NCI-H510A treated with DMSO at 0.1 percent for 48 hours (cell line): ENCODE measurements at regions not wholly inside any gene's neighbourhood (a gene's known extent, or its start where the extent isn't known, plus 50 kb on each side); places are given as distances from the start of the nearest gene placed in this dataset.

Experiments used
- DNase-seq: peaks from one replicate; lab custom pipeline; 2025; lab: John Stamatoyannopoulos, UW

- no peak for DNase-seq
These were observed 372.4 kb downstream of the TGFB2 start for GRCh38 chr1:218717575-218717974.

DNA sequence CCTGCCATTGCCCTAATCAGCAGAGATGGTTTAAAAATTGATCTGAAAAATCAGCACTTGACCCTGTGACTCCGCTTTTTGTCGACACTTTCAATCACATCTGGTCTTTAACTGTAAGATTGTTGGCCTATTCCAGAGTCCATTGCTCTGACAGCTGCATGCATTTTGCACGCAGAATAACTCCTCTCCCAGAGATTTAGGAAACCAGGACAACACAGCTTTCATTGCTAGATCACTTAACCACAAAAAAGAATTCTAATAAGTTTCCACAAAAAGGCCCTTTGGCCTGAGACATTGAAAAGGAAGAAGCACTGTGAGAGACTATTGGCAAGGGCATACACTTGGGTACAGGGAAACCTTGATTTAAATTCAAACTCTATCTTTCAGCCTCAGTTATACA is 373.1 kb downstream of the TGFB2 start:
- DNase-seq = no peak

GRCh38 chr1:218718977-218719376 is 373.8 kb downstream of the TGFB2 start:
- DNase-seq = no peak

DNA sequence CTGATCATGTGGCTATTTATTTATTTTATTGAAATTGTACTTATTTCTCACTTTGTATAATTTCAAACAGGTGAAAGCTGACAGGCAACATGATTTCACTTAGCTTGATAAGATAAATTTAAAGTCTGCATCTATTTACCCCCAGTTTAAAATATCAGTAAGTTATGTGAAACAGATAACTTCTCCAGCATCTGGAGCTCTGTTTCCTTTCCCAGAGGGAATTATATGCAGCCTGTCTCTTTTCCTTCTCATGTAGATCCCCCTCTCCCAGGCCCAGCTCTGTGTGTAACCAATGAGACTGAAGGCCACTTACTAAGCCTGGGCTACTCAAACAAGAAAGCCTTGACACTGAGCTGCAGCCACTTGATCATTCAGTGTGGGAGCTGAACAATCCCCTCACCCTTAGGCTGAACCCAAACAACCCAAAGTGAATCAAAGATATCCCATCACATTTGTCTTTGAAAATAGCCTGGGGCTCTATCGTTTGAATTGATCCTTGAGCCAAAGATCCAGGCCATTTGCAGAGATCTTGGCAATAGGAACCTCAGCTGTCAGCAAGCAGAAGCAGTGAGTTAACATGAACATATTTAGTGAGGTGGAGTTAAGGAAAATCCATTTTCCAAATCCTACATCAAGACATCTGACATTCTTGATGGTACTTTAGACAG is 383.9 kb downstream of the TGFB2 start:
- no peak for DNase-seq

DNA sequence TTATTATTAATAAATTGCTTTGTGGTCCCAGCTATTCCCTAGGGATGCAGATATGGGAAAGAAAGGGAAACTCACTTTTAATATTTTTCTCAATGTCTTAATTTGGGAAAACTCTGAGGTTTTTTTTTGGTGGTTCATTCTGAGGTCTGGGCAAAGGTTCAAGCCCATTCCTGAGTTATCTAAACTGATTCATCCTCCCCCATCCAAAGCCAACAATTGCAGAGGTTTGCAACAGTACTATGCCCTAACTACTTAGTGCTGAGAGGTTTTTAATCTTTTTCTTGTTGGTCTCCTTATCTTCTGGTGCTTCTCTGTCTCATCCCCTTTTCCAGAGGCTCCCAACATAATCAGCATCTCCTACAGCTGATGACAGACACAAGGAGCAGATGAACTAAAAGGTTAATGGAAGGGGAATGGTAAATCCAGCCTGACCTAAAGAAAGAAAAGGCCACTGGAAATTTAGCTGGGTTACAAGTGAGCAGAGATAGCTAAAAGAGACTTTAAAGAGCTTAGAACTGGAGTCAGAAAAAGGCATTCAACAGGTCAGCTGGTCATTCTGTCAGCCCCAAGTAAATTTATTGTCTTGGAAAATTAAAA is 390.4 kb downstream of the TGFB2 start:
- DNase-seq = no peak

GRCh38 chr1:218739426-218739825 is 394.3 kb downstream of the TGFB2 start:
- no peak for DNase-seq

DNA sequence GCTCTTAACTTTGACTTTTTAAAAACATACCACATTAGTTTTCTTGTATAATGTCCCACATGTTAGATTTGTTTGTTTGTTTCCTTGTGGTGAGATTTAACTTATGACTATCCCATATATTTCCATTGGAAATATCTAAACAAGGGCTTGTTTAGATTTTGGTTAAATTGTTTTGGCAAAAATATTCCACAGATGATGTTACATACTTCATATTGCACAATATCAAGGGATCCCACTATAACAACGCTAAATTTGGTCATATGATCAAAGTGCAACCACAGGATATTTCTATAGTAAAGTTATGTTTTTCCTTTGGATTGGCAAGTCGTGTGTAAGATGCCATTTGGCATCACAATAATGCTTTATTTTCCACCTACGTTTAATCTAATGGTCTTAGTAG is 396.7 kb downstream of the TGFB2 start:
- DNase-seq = no peak

DNA sequence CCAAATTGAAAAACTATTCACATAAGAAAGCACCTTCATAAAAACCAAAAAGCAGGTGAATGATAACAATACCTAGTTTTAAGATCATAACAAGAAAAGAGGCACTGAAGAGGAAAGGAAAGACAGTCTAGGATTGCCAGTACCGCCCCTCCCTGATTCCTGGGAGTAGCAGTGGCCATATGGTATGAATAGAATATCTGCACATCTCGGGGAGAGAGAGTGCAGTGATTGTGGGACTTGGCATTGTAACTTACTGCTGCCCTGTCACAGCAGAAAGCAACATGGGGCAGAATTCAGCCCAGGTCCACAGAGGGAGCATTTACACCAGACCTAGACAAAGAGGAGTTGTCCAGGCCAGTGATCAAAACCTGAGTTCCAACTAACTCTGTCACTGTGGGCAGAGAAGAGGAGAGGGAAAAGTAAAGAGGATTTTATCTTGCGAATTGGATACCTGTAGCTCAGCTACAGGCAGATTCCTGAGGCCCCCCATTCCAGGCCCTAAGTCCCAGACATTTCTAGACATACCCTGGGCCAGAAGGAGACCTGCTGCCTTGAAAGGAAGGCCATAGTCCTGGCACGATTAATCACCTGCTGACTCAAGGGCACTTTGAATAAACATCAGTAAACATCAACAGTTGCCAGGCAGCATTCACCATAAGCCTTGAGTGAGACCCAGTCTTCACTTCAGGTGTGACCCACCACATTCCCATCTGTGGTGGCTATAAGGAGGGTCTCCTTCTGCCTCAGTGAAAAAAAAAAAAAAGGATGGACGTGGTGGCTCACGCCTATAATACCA is 397.5 kb downstream of the TGFB2 start:
- DNase-seq = no peak

DNA sequence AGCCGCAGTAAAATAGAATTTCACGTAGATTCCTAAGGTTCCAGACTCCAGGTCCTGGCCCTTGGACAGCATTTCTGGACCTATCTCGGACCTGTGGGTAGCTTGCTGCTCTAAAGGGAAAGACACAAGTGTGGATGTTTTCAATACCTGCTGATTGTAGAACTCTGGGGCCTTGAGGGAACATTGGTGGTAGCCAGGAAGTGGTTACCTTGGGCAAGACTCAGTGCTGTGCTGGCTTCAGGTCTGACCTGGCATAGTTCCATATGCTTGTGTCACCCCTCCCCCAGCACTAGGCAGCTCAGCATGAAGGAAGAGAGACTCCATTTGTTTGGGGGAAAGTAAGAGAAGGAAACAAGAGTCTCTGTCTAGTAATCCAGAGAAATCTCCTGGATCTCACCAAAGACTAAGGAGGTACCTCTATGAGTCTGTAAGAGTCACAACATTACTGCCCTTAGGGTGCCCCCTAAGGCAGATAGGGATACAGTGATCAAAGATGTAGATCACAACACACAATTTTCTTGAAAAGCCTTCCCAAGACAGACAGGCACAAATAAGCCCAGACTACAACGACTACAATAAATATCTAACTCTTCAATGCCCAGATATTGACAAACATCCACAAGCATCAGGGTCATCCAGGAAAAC is 398.8 kb downstream of the TGFB2 start:
- no peak for DNase-seq

DNA sequence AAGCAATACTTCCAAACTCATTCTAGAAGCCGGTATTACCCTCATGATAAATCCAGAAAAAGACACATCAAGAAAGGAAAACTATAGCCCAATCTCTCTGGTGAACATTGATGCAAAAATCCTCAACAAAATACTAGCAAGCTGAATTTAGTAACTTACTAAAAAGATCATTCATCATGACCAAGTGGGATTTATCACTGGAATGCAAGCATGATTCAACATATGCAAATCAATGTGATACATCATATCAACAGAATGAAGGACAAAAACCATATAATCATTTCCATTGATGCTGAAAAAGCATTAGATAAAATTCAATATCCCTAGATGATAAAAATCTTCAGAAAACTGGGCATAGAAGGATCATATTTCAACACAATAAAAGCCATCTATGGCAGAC is 402.9 kb downstream of the TGFB2 start:
- no peak for DNase-seq

- no peak for DNase-seq
These were observed 405.3 kb downstream of the TGFB2 start for GRCh38 chr1:218750216-218750970.

DNA sequence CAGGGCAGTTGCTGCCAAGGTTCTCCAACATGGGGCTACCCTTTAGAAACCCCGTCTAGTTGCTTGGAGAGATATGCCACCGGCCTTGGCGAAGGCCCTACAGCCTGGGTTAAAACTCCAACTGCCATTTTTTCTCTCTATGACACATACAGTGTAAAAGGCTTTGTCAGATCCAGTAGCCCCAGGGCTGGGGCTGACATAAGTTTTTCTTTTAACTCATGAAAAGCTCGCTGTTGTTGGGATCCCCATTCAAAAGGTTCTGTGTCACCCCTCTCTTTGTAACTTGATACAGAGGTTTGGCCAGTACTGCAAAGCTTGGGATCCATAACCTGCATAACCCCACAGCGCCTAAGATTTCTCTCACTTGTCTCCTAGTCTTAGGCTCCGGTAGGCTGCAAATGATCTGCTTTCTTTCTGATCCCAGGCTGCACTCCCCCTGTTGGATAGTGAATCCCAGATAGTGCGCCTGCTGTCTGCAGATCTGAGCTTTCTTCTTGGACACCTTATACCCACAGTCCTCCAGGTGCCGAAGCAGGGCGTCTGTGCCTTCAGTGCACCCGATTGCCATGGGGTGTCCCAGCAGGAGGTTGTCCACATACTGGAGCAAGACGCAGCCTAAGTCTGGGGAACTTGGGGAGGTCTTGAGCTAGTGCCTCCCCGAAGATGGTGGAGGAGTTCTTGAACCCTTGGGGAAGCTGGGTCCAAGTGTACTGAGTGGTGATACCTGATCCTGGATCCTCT is 406.2 kb downstream of the TGFB2 start:
- DNase-seq = no peak

GRCh38 chr1:218752126-218752525 is 407.0 kb downstream of the TGFB2 start:
- DNase-seq = no peak

GRCh38 chr1:218754477-218754876 is 409.3 kb downstream of the TGFB2 start:
- DNase-seq = no peak

- DNase-seq = no peak
These were observed 410.0 kb downstream of the TGFB2 start for GRCh38 chr1:218755128-218755527.

- no peak for DNase-seq
These were observed 413.9 kb upstream of the LYPLAL1 start for GRCh38 chr1:218759795-218760194.

DNA sequence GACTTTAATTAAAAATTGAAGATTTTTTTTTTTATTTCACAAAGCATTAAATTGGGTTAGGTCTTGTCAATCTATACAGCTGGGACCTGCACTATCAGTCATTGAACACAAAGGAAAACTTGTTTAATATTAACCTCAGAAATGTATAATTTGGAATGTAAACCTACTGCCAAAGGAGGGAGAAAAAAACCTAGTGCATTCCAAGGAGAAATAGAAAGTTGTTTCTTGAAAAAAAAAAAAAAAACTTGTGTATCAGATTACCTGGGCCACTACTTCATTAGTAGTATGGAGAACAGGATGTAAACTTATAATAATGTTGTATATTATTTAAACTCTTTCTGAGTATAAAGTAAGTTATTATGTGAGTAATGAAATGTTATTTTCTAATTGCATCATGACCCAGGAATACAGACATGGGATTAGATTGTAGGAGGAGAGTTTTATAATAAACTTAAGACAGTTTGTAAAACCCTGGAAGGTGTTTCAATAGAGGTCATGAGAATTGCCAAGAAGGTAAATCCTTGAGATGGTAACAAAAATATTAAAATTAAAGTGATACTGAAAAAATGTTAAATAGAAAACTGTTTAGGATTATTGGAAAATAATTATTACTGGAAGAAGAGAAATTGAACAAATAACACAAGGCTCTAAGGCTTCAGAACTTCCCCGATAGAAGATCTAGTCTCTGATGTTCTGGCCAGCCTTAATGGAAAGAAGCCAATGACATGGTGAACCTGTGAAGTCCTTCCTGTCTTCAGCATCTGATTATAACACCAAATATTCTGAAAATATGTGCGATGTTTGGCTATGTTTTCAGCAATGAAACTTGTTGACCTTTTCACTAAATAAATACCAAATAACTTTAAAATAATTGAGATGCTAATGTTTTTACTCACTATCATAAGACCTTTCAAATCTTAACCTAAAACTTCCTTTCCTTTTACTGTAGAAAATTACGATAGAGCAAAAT is 412.8 kb upstream of the LYPLAL1 start:
- no peak for DNase-seq

- no peak for DNase-seq
These were observed 410.1 kb upstream of the LYPLAL1 start for GRCh38 chr1:218763538-218763937.

- DNase-seq = no peak
These were observed 407.9 kb upstream of the LYPLAL1 start for GRCh38 chr1:218765753-218766152.

DNA sequence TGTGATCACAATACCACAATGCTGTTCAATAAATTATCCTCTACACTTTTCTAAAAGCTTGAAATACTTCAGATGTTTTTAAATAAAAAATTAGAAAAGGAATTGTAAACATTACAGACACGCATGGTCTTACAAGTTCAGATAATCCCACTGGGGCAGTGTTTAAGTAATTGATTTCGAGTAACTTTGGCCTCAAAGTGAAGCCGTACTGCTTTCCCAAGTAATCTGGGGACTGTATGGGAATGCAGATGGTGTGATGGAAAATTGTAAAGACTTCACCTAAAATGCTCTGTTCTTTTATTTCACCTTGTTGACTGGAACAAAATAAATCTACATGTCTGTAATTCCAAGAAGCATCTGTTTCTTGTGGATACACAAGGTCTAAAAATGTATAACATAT is 401.7 kb upstream of the LYPLAL1 start:
- DNase-seq = no peak
